GM12878 (cell line): ENCODE measurements at regions not wholly inside any gene's neighbourhood (a gene's known extent, or its start where the extent isn't known, plus 50 kb on each side); places are given as distances from the start of the nearest gene placed in this dataset.

Source experiments
- ATAC-seq: fragments of 200-7000 bp; cut with Tn5 transposase; 3 replicates; pipeline ENCODE4 v1.9.1; 2020; ENCODE audit warnings: mild to moderate bottlenecking, moderate library complexity
- BruUV-seq: library from RNA; stranded (reverse); fragments of 400-500 nt; replicated peaks from 2 replicates; lab custom pipeline; 2021; lab: Mats Ljungman, UMichigan
- CTCF ChIA-PET: fragments of 300-600 bp; sonication (Branson Sonifier 250); formaldehyde crosslinking; extraction: SDS; loops from one replicate; lab custom pipeline; 2021; ENCODE audit warnings: inconsistent platforms; lab: Yijun Ruan, JAX
- POLR2A ChIA-PET: fragments of 350-600 bp; formaldehyde crosslinking; extraction: SDS; loops from one replicate; lab custom pipeline; 2021; ENCODE audit warnings: inconsistent platforms; lab: Charles Lee
- RAD21 ChIA-PET: fragments of 300-600 bp; sonication (Branson Sonifier 250); formaldehyde crosslinking; loops from one replicate; lab custom pipeline; 2023; ENCODE audit warnings: antibody characterized with exemption; ENCODE audit not compliant: unreplicated experiment; lab: Charles Lee
- SMC1A ChIA-PET: fragments of 300-600 bp; sonication (Branson Sonifier 250); formaldehyde crosslinking; loops from one replicate; lab custom pipeline; 2023; ENCODE audit not compliant: unreplicated experiment, uncharacterized antibody; lab: Charles Lee
- DNase-seq: peaks from one replicate; pipeline ENCODE4 v3.0.0-alpha.2; 2011; ENCODE audit warnings: low read depth, low spot score
- FAIRE-seq: peaks from 3 replicates; lab custom pipeline; 2011; peaks lifted over from hg19 to GRCh38; lab: Jason Lieb, UNC
- H2AFZ ChIP-seq: 2 replicates; pipeline ENCODE4 v1.6.0; 2011; ENCODE audit warnings: low read depth, low read length, control low read depth; ENCODE audit not compliant: control insufficient read depth
- H3K27ac ChIP-seq: 2 replicates; pipeline ENCODE4 v1.5.1; 2011; ENCODE audit warnings: control low read depth; ENCODE audit not compliant: control insufficient read depth, insufficient read depth
- H3K27me3 ChIP-seq, 2 experiments: replicated peaks in 1 of 2; 2 replicates each; pipeline versions ENCODE4 v1.6.0 to v1.6.1; 2011; ENCODE audit warnings: low read length in 1 of 2; ENCODE audit not compliant: control insufficient read depth in 2 of 2, insufficient read depth in 2 of 2
- H3K36me3 ChIP-seq, 2 experiments: 2 replicates each; pipeline ENCODE4 v1.5.1; 2011; ENCODE audit warnings: low read length in 1 of 2; ENCODE audit not compliant: control insufficient read depth in 2 of 2, insufficient read depth in 2 of 2
- H3K4me1 ChIP-seq: 2 replicates; pipeline ENCODE4 v1.6.1; 2011; ENCODE audit warnings: mild to moderate bottlenecking, low read length, moderate library complexity, mixed read lengths; ENCODE audit not compliant: control insufficient read depth, insufficient read depth
- H3K4me2 ChIP-seq: 2 replicates; pipeline ENCODE4 v1.6.0; 2011; ENCODE audit warnings: control low read depth; ENCODE audit not compliant: control insufficient read depth, insufficient read depth
- H3K4me3 ChIP-seq: fragments of 200-600 bp; sonication (generic); 2 replicates; pipeline ENCODE4 v1.5.1; 2016
- H3K79me2 ChIP-seq: 2 replicates; pipeline ENCODE4 v1.6.0; 2011; ENCODE audit warnings: low read length; ENCODE audit not compliant: control insufficient read depth, insufficient read depth
- H3K9ac ChIP-seq: 2 replicates; pipeline ENCODE4 v1.8.0; 2011; ENCODE audit warnings: low read length, control low read depth, mixed read lengths; ENCODE audit not compliant: control insufficient read depth, insufficient read depth
- H3K9me3 ChIP-seq: replicated peaks from 3 replicates; pipeline ENCODE4 v1.5.1; 2011; ENCODE audit warnings: mild to moderate bottlenecking, low read length; ENCODE audit not compliant: control insufficient read depth, insufficient read depth
- H4K20me1 ChIP-seq: 2 replicates; pipeline ENCODE4 v1.6.0; 2011; ENCODE audit not compliant: control insufficient read depth, insufficient read depth
- BCL11A ChIP-seq: IDR thresholded peaks from 2 replicates; pipeline ENCODE4 v1.6.1; 2011; ENCODE audit warnings: low read depth, low read length
- CBX5 ChIP-seq: sonication (generic); IDR thresholded peaks from 2 replicates; pipeline ENCODE4 v1.6.1; 2016; ENCODE audit warnings: low read depth, moderate library complexity, mild to moderate bottlenecking, inconsistent platforms
- CREB1 ChIP-seq: IDR thresholded peaks from 2 replicates; pipeline ENCODE4 v1.6.1; 2012; ENCODE audit warnings: low read depth, mild to moderate bottlenecking, inconsistent platforms
- ELK1 ChIP-seq: IDR thresholded peaks from 2 replicates; pipeline ENCODE4 v1.6.1; 2012; ENCODE audit warnings: low read depth, low read length, improper control_type of control experiment
- HDAC6 ChIP-seq: fragments of 200-600 bp; sonication (generic); IDR thresholded peaks from one replicate; pipeline ENCODE4 v1.8.0; 2017; ENCODE audit warnings: antibody characterized with exemption; ENCODE audit not compliant: unreplicated experiment
- IRF5 ChIP-seq: fragments of 450-650 bp; IDR thresholded peaks from 2 replicates; pipeline ENCODE4 v1.6.1; 2017; ENCODE audit warnings: borderline replicate concordance
- KAT2A ChIP-seq: conservative IDR thresholded peaks from 2 replicates; pipeline ENCODE4 v1.6.1; 2011; ENCODE audit warnings: low read depth, low read length; ENCODE audit not compliant: control insufficient read depth
- NBN ChIP-seq: fragments of 450-650 bp; IDR thresholded peaks from 2 replicates; pipeline ENCODE4 v1.6.1; 2016
- NKRF ChIP-seq: fragments of 450-650 bp; conservative IDR thresholded peaks from 2 replicates; pipeline ENCODE4 v1.6.1; 2017; ENCODE audit warnings: mild to moderate bottlenecking, moderate library complexity
- RELB ChIP-seq: fragments of 450-650 bp; IDR thresholded peaks from 2 replicates; pipeline ENCODE4 v1.6.1; 2017; ENCODE audit warnings: low read depth, mild to moderate bottlenecking, moderate library complexity
- TAF1 ChIP-seq: IDR thresholded peaks from 2 replicates; pipeline ENCODE4 v1.6.1; 2011; ENCODE audit warnings: mild to moderate bottlenecking, low read depth, low read length, borderline replicate concordance
- TCF12 ChIP-seq: IDR thresholded peaks from 2 replicates; pipeline ENCODE4 v1.6.1; 2011; ENCODE audit warnings: low read depth, mild to moderate bottlenecking, low read length
- WGBS: methylation state at CpG from one replicate; pipeline ENCODE4 v1.1.6; 2016; ENCODE audit warnings: low lambda C conversion rate; ENCODE audit not compliant: insufficient replicate concordance, insufficient coverage; ENCODE audit errors: missing lambda C conversion rate; 5-methylcytosine and 5-hydroxymethylcytosine counted together
- in situ Hi-C: fragments of 300-500 bp; cut with MboI; formaldehyde crosslinking; loops from 9 replicates; pipeline ENCODE4 v1.14.3; 2018; ENCODE audit warnings: mixed read lengths
- intact Hi-C: fragments of 100-400 bp; cut with micrococcal nuclease; formaldehyde crosslinking; loops from one replicate; pipeline ENCODE4 v1.14.2; 2022; ENCODE audit not compliant: unreplicated experiment

GRCh38 chr16:49089039-49089438, 192.6 kb downstream of the CBLN1 start:
- no peaks in the 10 kb centered on the region for H3K36me3 ChIP-seq
- RAD21 ChIA-PET: no interaction called here
- ATAC-seq (no peak), DNase-seq (no peak), FAIRE-seq (no peak)
- no peak for TF ChIP-seq KAT2A
- no peak for TF ChIP-seq CBX5
- no peak for TF ChIP-seq TCF12
- no peak for TF ChIP-seq HDAC6
- no peak for TF ChIP-seq IRF5
- POLR2A ChIA-PET: no interaction called here
- no peaks in the 10 kb centered on the region for H4K20me1 ChIP-seq
- CTCF ChIA-PET: no interaction called here
- no peaks in the 10 kb centered on the region for H3K79me2 ChIP-seq
- no peak overlapping the region for H3K4me2 ChIP-seq
- WGBS: 28% methylated on average over 4 of the region's 4 CpGs
- SMC1A ChIA-PET: no interaction called here
- BruUV-seq: no TSS peak
- H3K4me3 ChIP-seq: no peak overlapping the region
- no peaks in the 10 kb centered on the region; the same call in 2 of the 3 replicates for H3K9me3 ChIP-seq
- no peak overlapping the region for H3K27ac ChIP-seq
- intact Hi-C loops (no loop called here), in situ Hi-C loops (no loop called here)
- no peak overlapping the region for H3K9ac ChIP-seq
- no peaks in the 10 kb centered on the region for H3K4me1 ChIP-seq
- H3K27me3 ChIP-seq: no peaks in the 10 kb centered on the region
- no peak overlapping the region for H2AFZ ChIP-seq

- DNase-seq (no peak), ATAC-seq (no peak), FAIRE-seq (no peak)
- no peaks in the 10 kb centered on the region; the same call in 2 of the 3 replicates for H3K9me3 ChIP-seq
- H3K4me2 ChIP-seq: no peak overlapping the region
- no peaks in the 10 kb centered on the region for H3K27me3 ChIP-seq
- in situ Hi-C loops: no loop called here
- H3K4me3 ChIP-seq: no peak overlapping the region
- RAD21 ChIA-PET: no interaction called here
- H3K27ac ChIP-seq: no peak overlapping the region
- H3K4me1 ChIP-seq: no peaks in the 10 kb centered on the region
- no peaks in the 10 kb centered on the region for H4K20me1 ChIP-seq
- no peak overlapping the region for H2AFZ ChIP-seq
- WGBS: 90% methylated on average over 2 of the region's 2 CpGs
- no peaks in the 10 kb centered on the region for H3K79me2 ChIP-seq
- BruUV-seq: no TSS peak
- intact Hi-C loops: no loop called here
- SMC1A ChIA-PET: interaction anchor here (1.5 kb wide), 1 partner anchor 10 kb away, joined by 3 read pairs; no protein-coding TSS in a partner anchor
- H3K9ac ChIP-seq: no peak overlapping the region
- H3K36me3 ChIP-seq: no peaks in the 10 kb centered on the region
- POLR2A ChIA-PET: no interaction called here
- CTCF ChIA-PET: no interaction called here
- no peak for TF ChIP-seq CREB1
- no peak for TF ChIP-seq ELK1
- no peak for TF ChIP-seq RELB
- no peak for TF ChIP-seq TAF1
- no peak for TF ChIP-seq BCL11A
- no peak for TF ChIP-seq NKRF
- no peak for TF ChIP-seq NBN
Measured at GRCh38 chr16:49085686-49086085, 196.0 kb downstream of the CBLN1 start.
